Left forelimb (tissue), 1 donor: ENCODE measurements at regions not wholly inside any gene's neighbourhood (a gene's known extent, or its start where the extent isn't known, plus 50 kb on each side); places are given as distances from the start of the nearest gene placed in this dataset.

Experiments
- DNase-seq: peaks from one replicate; pipeline ENCODE4 v3.0.0-alpha.2; 2018; ENCODE audit warnings: low spot score

DNA sequence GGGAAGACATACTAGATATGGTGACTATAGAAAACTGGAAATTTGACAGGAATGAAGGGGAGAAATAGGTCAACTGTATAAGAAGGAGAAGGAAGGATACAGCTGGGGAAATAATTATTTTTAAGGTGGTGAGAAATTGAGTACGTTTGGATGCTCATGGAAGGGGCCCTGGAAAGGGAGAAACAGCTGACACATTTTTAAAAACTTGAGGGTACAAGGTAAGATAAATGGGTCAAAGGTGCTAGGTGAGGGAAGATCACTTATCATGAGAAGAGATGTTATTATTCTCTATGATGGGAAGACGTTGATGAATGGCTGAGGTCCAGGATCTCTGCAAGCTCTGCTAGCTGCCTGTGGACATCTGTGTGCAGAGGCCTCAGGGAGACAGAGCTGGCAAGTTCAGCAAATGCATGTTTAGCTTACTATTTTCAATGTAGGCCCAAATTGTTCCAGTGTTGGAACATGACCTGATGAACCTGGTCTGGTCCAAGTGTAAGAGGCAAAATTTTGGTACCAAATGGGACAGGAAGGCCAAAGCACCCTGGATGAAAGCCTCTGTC, 181.7 kb downstream of the MTRR start:
- no peak for DNase-seq

DNA sequence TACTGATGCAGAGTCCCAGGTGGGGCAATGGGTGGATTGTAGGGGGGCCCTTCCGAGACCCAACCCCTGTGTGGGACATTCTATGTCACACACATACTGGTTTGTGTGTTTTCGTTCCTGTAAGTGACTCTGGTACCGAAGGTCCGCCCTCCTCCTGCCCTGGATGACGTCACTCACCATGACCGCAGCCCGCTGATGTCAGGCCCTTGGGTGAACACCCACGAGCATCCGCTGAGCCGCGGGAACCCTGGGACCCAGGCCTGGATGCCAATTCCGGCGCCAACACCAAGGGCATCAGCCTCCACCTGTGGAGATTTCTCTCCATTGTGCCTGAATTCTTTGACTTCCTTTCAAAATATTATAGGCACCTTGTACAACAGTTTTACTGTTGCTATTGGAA, 184.3 kb downstream of the MTRR start:
- DNase-seq, result no peak

- DNase-seq, result no peak
Measured at GRCh38 chr5:8057769-8058168, 188.8 kb downstream of the MTRR start.

GRCh38 chr5:8058616-8059190, 189.8 kb downstream of the MTRR start:
- no peak for DNase-seq

DNA sequence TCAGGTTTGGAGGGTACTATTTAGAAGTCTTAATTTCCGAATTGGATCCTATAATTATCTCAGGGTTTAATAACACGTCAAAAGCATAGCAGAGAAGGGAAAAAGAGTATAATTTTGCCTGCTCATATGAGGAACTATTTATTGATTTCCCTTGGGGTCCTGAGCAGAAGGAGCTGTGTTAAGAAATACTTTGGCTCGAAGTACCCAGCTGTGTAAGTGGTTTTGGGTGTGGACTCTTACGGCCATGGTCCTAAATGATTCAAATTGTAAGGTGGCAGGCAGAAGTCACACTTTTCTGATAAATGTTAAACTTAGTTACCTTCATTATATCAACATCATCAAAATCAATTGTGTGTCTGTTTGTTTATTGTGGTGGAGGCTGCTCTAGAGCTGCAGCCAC, 190.4 kb downstream of the MTRR start:
- DNase-seq, result no peak

DNA sequence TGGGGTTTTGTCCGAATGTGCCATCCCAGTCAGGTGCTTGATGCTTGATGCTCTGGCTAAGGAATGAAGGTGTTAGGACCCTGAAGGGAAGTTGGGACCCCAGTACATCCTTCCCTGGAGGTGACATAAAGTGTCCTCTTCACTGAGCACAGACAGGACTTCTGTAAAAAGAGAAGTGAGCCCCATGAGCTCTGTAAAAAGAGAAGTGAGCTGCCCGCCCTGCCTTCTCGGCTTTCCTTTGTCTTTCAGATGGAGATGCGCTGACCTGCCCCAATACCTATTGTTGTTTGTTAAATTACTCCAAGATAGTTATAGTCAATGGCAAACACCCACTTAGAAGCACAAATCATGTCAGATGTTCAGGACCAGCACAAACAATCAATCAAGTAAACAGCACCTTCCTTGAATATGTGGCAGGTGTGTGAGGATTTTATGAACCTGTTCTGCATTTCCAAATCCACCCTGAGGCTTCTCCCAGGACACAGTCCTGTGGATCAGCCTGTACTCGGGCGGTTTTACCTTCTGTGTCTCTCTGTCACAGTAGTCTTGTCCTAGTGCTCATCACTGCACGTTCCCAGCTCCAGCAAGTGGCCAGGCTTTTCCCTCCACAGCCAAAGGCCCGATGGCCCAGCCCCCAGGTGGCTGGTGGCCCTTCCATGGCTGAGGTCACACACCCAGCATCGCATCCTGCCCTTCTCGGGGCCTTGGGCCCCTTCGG, 191.4 kb downstream of the MTRR start:
- no peak for DNase-seq

GRCh38 chr5:8060953-8061429, 192.0 kb downstream of the MTRR start:
- no peak for DNase-seq

GRCh38 chr5:8062521-8062920, 193.6 kb downstream of the MTRR start:
- no peak for DNase-seq

DNA sequence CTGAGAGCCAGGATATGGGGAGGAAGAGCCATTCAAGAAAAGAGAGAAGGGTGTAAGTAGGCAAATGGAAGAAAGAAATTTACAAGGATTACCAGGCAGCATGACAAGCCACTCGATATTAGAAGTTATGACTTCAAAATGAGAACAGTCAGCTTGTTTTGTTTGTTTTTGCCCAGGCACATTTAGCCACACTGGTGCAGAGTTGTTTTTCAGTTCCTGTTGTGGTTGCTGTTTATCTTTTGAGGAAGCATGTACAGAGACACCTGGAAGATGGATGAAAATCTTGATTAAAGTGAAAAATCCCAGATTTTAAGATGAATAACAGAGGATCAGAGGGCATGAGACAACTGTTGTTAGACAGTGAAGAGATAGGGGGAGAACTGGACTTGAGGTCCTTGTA, 199.1 kb downstream of the MTRR start:
- DNase-seq, result no peak

- DNase-seq, result no peak
Measured at GRCh38 chr5:8070138-8070537, 201.2 kb downstream of the MTRR start.

GRCh38 chr5:8079056-8079455, 210.1 kb downstream of the MTRR start:
- DNase-seq, result no peak

GRCh38 chr5:8081179-8081578, 212.2 kb downstream of the MTRR start:
- no peak for DNase-seq

DNA sequence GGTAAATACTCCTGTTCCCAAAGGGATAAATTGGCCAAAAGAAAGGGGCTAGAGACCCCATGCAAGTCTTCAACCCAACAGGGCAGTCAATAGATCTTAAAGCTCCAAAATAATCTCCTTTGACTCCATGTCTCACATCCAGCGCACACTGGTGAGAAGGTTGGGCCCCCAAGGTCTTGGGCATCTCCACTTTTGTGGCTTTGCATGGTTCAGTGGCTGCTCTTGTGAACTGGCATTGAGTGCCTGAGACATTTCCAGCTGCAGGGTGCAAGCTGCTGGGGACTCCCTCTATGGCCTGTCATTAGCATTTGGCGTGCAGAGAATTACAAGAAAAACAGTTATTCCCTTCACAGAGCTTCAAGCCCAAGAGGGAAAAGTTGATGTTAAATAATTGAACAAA, 224.7 kb downstream of the MTRR start:
- no peak for DNase-seq

- no peak for DNase-seq
Measured at GRCh38 chr5:8094304-8094703, 225.4 kb downstream of the MTRR start.

- no peak for DNase-seq
Measured at GRCh38 chr5:8097146-8097545, 228.2 kb downstream of the MTRR start.

- DNase-seq, result no peak
Measured at GRCh38 chr5:8098081-8098480, 229.1 kb downstream of the MTRR start.

GRCh38 chr5:8102714-8103113, 233.8 kb downstream of the MTRR start:
- DNase-seq, result no peak

GRCh38 chr5:8114597-8115266, 245.8 kb downstream of the MTRR start:
- no peak for DNase-seq

GRCh38 chr5:8123559-8123958, 254.6 kb downstream of the MTRR start:
- no peak for DNase-seq

- no peak for DNase-seq
Measured at GRCh38 chr5:8134609-8135008, 265.7 kb downstream of the MTRR start.

DNA sequence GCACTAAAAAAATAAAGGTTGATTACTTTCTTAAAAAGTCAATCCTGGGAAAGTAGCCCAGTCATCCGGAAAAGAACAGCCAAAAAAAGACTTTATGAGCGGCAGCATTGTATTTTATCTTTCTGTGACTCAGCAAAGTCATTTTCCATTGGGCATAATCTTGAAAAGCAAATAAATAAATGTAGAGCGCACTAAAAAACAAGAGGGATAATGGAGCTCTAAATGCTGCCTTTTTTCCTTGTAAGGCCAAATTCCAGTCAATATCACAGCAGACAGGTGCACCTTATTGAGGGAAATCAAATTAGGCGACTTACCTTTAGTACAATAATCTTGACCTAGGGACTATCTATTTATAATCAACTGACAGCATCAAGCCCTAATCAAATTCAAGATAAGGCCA, 266.8 kb downstream of the MTRR start:
- no peak for DNase-seq

GRCh38 chr5:8136271-8136670, 267.3 kb downstream of the MTRR start:
- no peak for DNase-seq

GRCh38 chr5:8137941-8138550, 269.1 kb downstream of the MTRR start:
- DNase-seq, result no peak
